Heart right ventricle (tissue), 16 donors: ENCODE measurements at regions not wholly inside any gene's neighbourhood (a gene's known extent, or its start where the extent isn't known, plus 50 kb on each side); places are given as distances from the start of the nearest gene placed in this dataset.
"Not testable (repeated sequence)": the region's sequence is repeated elsewhere in the genome, so short reads cannot be mapped to it uniquely, and the experiment has no call there.

Experiments
- ATAC-seq, 8 donors: fragments of 200-7000 bp; cut with Tn5 transposase; one replicate each; pipeline ENCODE4 v1.9.1; 2020; ENCODE audit warnings: mild to moderate bottlenecking in 8 of 8, moderate library complexity in 8 of 8, moderate number of reproducible peaks in 1 of 8
- DNase-seq, 2 donors: peaks; one replicate each; pipeline ENCODE4 v3.0.0-alpha.2; 2020
- H3K27ac ChIP-seq, 10 donors: fragments of 200-600 bp; sonication (generic) in 2 of 10; one replicate each; pipeline versions ENCODE4 v1.5.0 to v1.8.0; 2020 to 2022; ENCODE audit warnings: mild to moderate bottlenecking in 3 of 10
- H3K27me3 ChIP-seq, 7 donors: fragments of 200-600 bp; one replicate each; pipeline ENCODE4 v1.8.0; 2021 to 2022; ENCODE audit warnings: mild to moderate bottlenecking in 2 of 7
- H3K36me3 ChIP-seq, 9 donors: fragments of 200-600 bp; sonication (generic) in 1 of 9; one replicate each; pipeline versions ENCODE4 v1.5.0 to v1.8.0; 2020 to 2022; ENCODE audit warnings: mild to moderate bottlenecking in 2 of 9
- H3K4me1 ChIP-seq, 9 donors: fragments of 200-600 bp; sonication (generic) in 1 of 9; one replicate each; pipeline versions ENCODE4 v1.5.0 to v1.8.0; 2020 to 2022; ENCODE audit warnings: mild to moderate bottlenecking in 4 of 9
- H3K4me3 ChIP-seq, 10 donors: fragments of 200-600 bp; sonication (generic) in 2 of 10; one replicate each; pipeline versions ENCODE4 v1.5.0 to v1.8.0; 2020 to 2022; ENCODE audit warnings: mild to moderate bottlenecking in 7 of 10, moderate library complexity in 2 of 10
- H3K9me3 ChIP-seq, 11 donors: fragments of 200-600 bp in 10 of 11; sonication (generic) in 2 of 11; one replicate each; pipeline versions ENCODE4 v1.5.0 to v1.8.0; 2013 to 2022; ENCODE audit warnings: mild to moderate bottlenecking in 2 of 11, control low read depth in 1 of 11, moderate library complexity in 1 of 11
- CTCF ChIP-seq, 9 donors: fragments of 200-600 bp; sonication (generic) in 2 of 9; IDR thresholded peaks; one replicate each; pipeline versions ENCODE4 v1.5.0 to v1.8.0; 2021 to 2022; ENCODE audit warnings: antibody characterized with exemption in 9 of 9, mild to moderate bottlenecking in 5 of 9, moderate library complexity in 1 of 9
- WGBS, 2 donors: extraction: QIAGEN DNeasy Blood & Tissue Kit; methylation state at CpG; one replicate each; pipeline ENCODE4 v1.1.7; 2013; ENCODE audit warnings: inconsistent platforms in 1 of 2; 5-methylcytosine and 5-hydroxymethylcytosine counted together
- intact Hi-C, 10 donors: fragments of 100-400 bp; cut with DNase I; formaldehyde crosslinking; loops; one replicate each; pipeline versions ENCODE4 v1.11.1 to v1.14.2; 2022
- donor health status: Arrhythmogenic right ventricular cardiomyopathy.
- donor health status: ischemic (EF 13 %, LVEDD 7.1; RV severe dilation, severe dysfunction).
- donor health status: healthy with polysubstance abuse.
- donor health status: DM: no; HTN: yes; CAD: no.
- donor health status: DM: no; HTN: no; CAD: no.
- donor health status: ischemic (EF 25% LVEDD 6.9; RV normal size, moderate dysfunction).
- donor health status: ischemic (EF 25% LVEDD 5.7; RV mildly dilated, moderate dysfunction).
- donor health status: healthy.
- donor health status: DM: yes; HTN: yes; CAD: no.
- donor health status: Ischemic cardiomyopathy.
- donor health status: ischemic (EF 35%, LVEDD 5.7; RV mildly dilated, moderate dysfunction).
- donor health status: nonischemic (EF 11% LVEDD 7.7; RV severe dilation, severe dysfunction).
- donor health status: DM: yes; HTN: yes; CAD: no.
- donor health status: PGD.
- donor health status: ischemic (EF 29% LVEDD 5.4; RV normal size, mild dysfunction).
- donor health status: nonischemic (EF 23%, LVEDD 6.1; RV moderate dilation, normal function).

GRCh38 chr5:154702477-154702876, 52.7 kb upstream of the LARP1 start:
- Histone ChIP-seq H3K4me3 (no peak overlapping the region), H3K4me1 (peaks cover 0 to 21% (median 5%) of the 10 kb centered on the region in 9 donors), H3K27ac (no peak overlapping the region), H3K36me3 (no peaks in the 10 kb centered on the region), H3K9me3 (no peaks in the 10 kb centered on the region), H3K27me3 (no peaks in the 10 kb centered on the region)
- intact Hi-C loops: no loop called here
- DNase-seq (no peak), ATAC-seq (peak in 2 of 8 donors; percentile 27 to 48)
- WGBS, 2 donors: 73 to 74% methylated on average over 5 of the region's 5 CpGs
- no peak for TF ChIP-seq CTCF (IDR thresholded peaks at IDR 0.05)

- WGBS, 2 donors: 40 to 60% methylated on average over 4 of the region's 4 CpGs
- H3K9me3 ChIP-seq, H3K36me3 ChIP-seq, DNase-seq, intact Hi-C loops, H3K4me3 ChIP-seq, H3K27me3 ChIP-seq: not testable (repeated sequence)
- peaks cover 0 to 23% (median 5%) of the 10 kb centered on the region in 9 donors for H3K4me1 ChIP-seq
- peak overlapping the region in 2 of 10 donors; percentile 30 to 36 for H3K27ac ChIP-seq
- ATAC-seq: peak in 4 of 8 donors; percentile 53 to 65 (median 61)
Observed at GRCh38 chr5:154701725-154702124, 53.5 kb upstream of the LARP1 start.

- Histone ChIP-seq H3K27ac (peak overlapping the region in 4 of 10 donors; percentile 7 to 36 (median 22)), H3K4me1 (peaks cover 0 to 29% (median 5%) of the 10 kb centered on the region in 9 donors), H3K9me3 (no peaks in the 10 kb centered on the region), H3K36me3 (no peaks in the 10 kb centered on the region), H3K27me3 (no peaks in the 10 kb centered on the region), H3K4me3 (no peak overlapping the region)
- no peak for DNase-seq
- 27 to 51% methylated on average over 3 of the region's 3 CpGs for WGBS, 2 donors
- ATAC-seq: peak in 3 of 8 donors; percentile 24 to 43 (median 35)
- TF ChIP-seq CTCF (IDR thresholded peaks at IDR 0.05): no peak
- intact Hi-C loops: no loop called here
Observed at GRCh38 chr5:154701181-154701580, 54.0 kb upstream of the LARP1 start.

- H3K27me3 ChIP-seq, intact Hi-C loops, ATAC-seq, H3K36me3 ChIP-seq, H3K4me3 ChIP-seq, DNase-seq, H3K9me3 ChIP-seq: not testable (repeated sequence)
- 94 to 98% methylated on average over 10 of the region's 10 CpGs for WGBS, 2 donors
- Histone ChIP-seq H3K27ac (peak overlapping the region in 1 of 10 donors; percentile 30), H3K4me1 (peaks cover 0 to 29% (median 5%) of the 10 kb centered on the region in 9 donors)
Observed at GRCh38 chr5:154700289-154700928, 54.8 kb upstream of the LARP1 start.

- Histone ChIP-seq H3K27ac (no peak overlapping the region), H3K4me3 (no peak overlapping the region), H3K36me3 (no peaks in the 10 kb centered on the region), H3K9me3 (peaks cover 0 to 6% (median 0%) of the 10 kb centered on the region in 11 donors), H3K4me1 (peaks cover 0 to 29% (median 5%) of the 10 kb centered on the region in 9 donors), H3K27me3 (no peaks in the 10 kb centered on the region)
- ATAC-seq (no peak), DNase-seq (no peak)
- TF ChIP-seq CTCF (IDR thresholded peaks at IDR 0.05): no peak
- intact Hi-C loops: no loop called here
- WGBS, 2 donors: 45 to 69% methylated on average over 6 of the region's 6 CpGs
Observed at GRCh38 chr5:154698763-154699162, 56.4 kb upstream of the LARP1 start.
